Fibroblast of the aortic adventitia (primary cell): ENCODE measurements at regions not wholly inside any gene's neighbourhood (a gene's known extent, or its start where the extent isn't known, plus 50 kb on each side); places are given as distances from the start of the nearest gene placed in this dataset.

Experiments
- DNase-seq: peaks from one replicate; pipeline ENCODE4 v3.0.0-alpha.2; 2010; ENCODE audit warnings: low read depth
- H3K4me3 ChIP-seq: 2 replicates; pipeline ENCODE4 v1.5.1; 2011; ENCODE audit warnings: low read depth, mild to moderate bottlenecking, control low read depth, low read length, moderate library complexity
- CTCF ChIP-seq: IDR thresholded peaks from 2 replicates; pipeline ENCODE4 v1.5.1; 2011; ENCODE audit warnings: mild to moderate bottlenecking, low read length, control low read depth, inconsistent platforms; ENCODE audit not compliant: insufficient read depth

- no peak for TF ChIP-seq CTCF
- no peak overlapping the region for H3K4me3 ChIP-seq
- no peak for DNase-seq
These were observed 107.2 kb upstream of the LRRC3B start for GRCh38 chr3:26515351-26515750.

GRCh38 chr3:26521261-26521660 is 101.3 kb upstream of the LRRC3B start:
- no peak for TF ChIP-seq CTCF
- no peak overlapping the region for H3K4me3 ChIP-seq
- DNase-seq = no peak

GRCh38 chr3:26522919-26523318 is 99.7 kb upstream of the LRRC3B start:
- no peak for TF ChIP-seq CTCF
- no peak overlapping the region for H3K4me3 ChIP-seq
- DNase-seq = no peak

- no peak overlapping the region for H3K4me3 ChIP-seq
- no peak for TF ChIP-seq CTCF
- no peak for DNase-seq
These were observed 97.6 kb upstream of the LRRC3B start for GRCh38 chr3:26525013-26525412.

GRCh38 chr3:26535151-26535550 is 87.4 kb upstream of the LRRC3B start:
- DNase-seq = no peak
- no peak overlapping the region for H3K4me3 ChIP-seq
- no peak for TF ChIP-seq CTCF

GRCh38 chr3:26536955-26537354 is 85.6 kb upstream of the LRRC3B start:
- no peak for TF ChIP-seq CTCF
- no peak overlapping the region for H3K4me3 ChIP-seq
- no peak for DNase-seq

- no peak for DNase-seq
- TF ChIP-seq CTCF = no peak
- no peak overlapping the region for H3K4me3 ChIP-seq
These were observed 72.2 kb upstream of the LRRC3B start for GRCh38 chr3:26550413-26550812.
